A673 (cell line): ENCODE measurements at regions not wholly inside any gene's neighbourhood (a gene's known extent, or its start where the extent isn't known, plus 50 kb on each side); places are given as distances from the start of the nearest gene placed in this dataset.

Experiments used
- BruUV-seq: library from RNA; stranded (reverse); fragments of 400-500 nt; replicated peaks from 2 replicates; lab custom pipeline; 2021; lab: Mats Ljungman, UMichigan
- CTCF ChIA-PET: fragments of 300-600 bp; sonication (Branson Sonifier 250); formaldehyde crosslinking; loops from one replicate; lab custom pipeline; 2022; ENCODE audit warnings: antibody characterized with exemption; lab: Charles Lee
- POLR2A ChIA-PET: fragments of 300-600 bp; sonication (Branson Sonifier 250); formaldehyde crosslinking; loops from one replicate; lab custom pipeline; 2022; ENCODE audit warnings: antibody characterized with exemption; ENCODE audit not compliant: low non-redundant PET; lab: Charles Lee
- DNase-seq: peaks from one replicate; pipeline ENCODE4 v3.0.0-alpha.2; 2015; ENCODE audit warnings: low spot score
- H3K27ac ChIP-seq: fragments of 200-600 bp; sonication (generic); 2 replicates; pipeline ENCODE4 v1.5.1; 2016; ENCODE audit warnings: mixed run types, low read depth, mild to moderate bottlenecking, mixed read lengths, antibody characterized with exemption, low read length; ENCODE audit not compliant: poor library complexity, severe bottlenecking
- H3K27me3 ChIP-seq: fragments of 200-600 bp; sonication (generic); replicated peaks from 2 replicates; pipeline ENCODE4 v1.6.1; 2017; ENCODE audit warnings: mixed run types, low read depth, mild to moderate bottlenecking, mixed read lengths, antibody characterized with exemption, low read length; ENCODE audit not compliant: insufficient read depth, poor library complexity
- H3K36me3 ChIP-seq: fragments of 200-600 bp; sonication (generic); 2 replicates; pipeline ENCODE4 v1.6.1; 2016; ENCODE audit warnings: mixed run types, mild to moderate bottlenecking, mixed read lengths, antibody characterized with exemption, low read length; ENCODE audit not compliant: insufficient read depth, poor library complexity, severe bottlenecking
- H3K4me1 ChIP-seq: fragments of 200-600 bp; sonication (generic); 2 replicates; pipeline ENCODE4 v1.6.1; 2017; ENCODE audit warnings: mixed run types, mild to moderate bottlenecking, mixed read lengths, antibody characterized with exemption, low read length; ENCODE audit not compliant: insufficient read depth, poor library complexity, severe bottlenecking
- H3K4me3 ChIP-seq: fragments of 200-600 bp; sonication (generic); 2 replicates; pipeline ENCODE4 v1.5.1; 2016; ENCODE audit warnings: low read depth, mixed run types, mild to moderate bottlenecking, mixed read lengths, low read length; ENCODE audit not compliant: poor library complexity, severe bottlenecking
- H3K9me3 ChIP-seq: fragments of 200-600 bp; sonication (generic); 2 replicates; pipeline ENCODE4 v1.6.1; 2016; ENCODE audit warnings: mixed run types, low read depth, mild to moderate bottlenecking, mixed read lengths, antibody characterized with exemption, low read length; ENCODE audit not compliant: poor library complexity, severe bottlenecking
- CTCF ChIP-seq: fragments of 300-800, 200-600 bp; sonication (generic); conservative IDR thresholded peaks from 2 replicates; pipeline ENCODE4 v1.5.1; 2017; ENCODE audit warnings: low read depth, mild to moderate bottlenecking, antibody characterized with exemption, low read length, moderate library complexity, mixed read lengths
- EZH2 ChIP-seq: fragments of 200-600 bp; sonication (generic); IDR thresholded peaks from 2 replicates; pipeline ENCODE4 v1.6.1; 2017; ENCODE audit warnings: borderline replicate concordance, low read depth, mild to moderate bottlenecking, mixed read lengths, antibody characterized with exemption, low read length; ENCODE audit not compliant: poor library complexity, severe bottlenecking
- intact Hi-C: fragments of 100-400 bp; cut with micrococcal nuclease; formaldehyde crosslinking; loops from one replicate; pipeline ENCODE4 v1.10.0; 2022; ENCODE audit not compliant: unreplicated experiment

- H3K4me1 ChIP-seq, result no peaks in the 10 kb centered on the region
- intact Hi-C loops, result no loop called here
- ChIA-PET POLR2A (no interaction called here), CTCF (no interaction called here)
- H3K36me3 ChIP-seq, result no peaks in the 10 kb centered on the region
- peaks cover 30% of the 10 kb centered on the region for H3K27me3 ChIP-seq
- H3K4me3 ChIP-seq, result no peak overlapping the region
- H3K9me3 ChIP-seq, result peaks cover 4% of the 10 kb centered on the region
- TF ChIP-seq EZH2 (no peak), CTCF (no peak)
- H3K27ac ChIP-seq, result no peak overlapping the region
- no TSS peak for BruUV-seq
- no peak for DNase-seq
Observed at GRCh38 chr11:119828006-119828405, 99.0 kb upstream of the NECTIN1 start.

- intact Hi-C loops, result no loop called here
- DNase-seq, result no peak
- CTCF ChIA-PET, result no interaction called here
- H3K4me1 ChIP-seq, result no peaks in the 10 kb centered on the region
- peaks cover 38% of the 10 kb centered on the region for H3K27me3 ChIP-seq
- peaks cover 4% of the 10 kb centered on the region for H3K9me3 ChIP-seq
- POLR2A ChIA-PET, result no interaction called here
- H3K36me3 ChIP-seq, result no peaks in the 10 kb centered on the region
- H3K4me3 ChIP-seq, result no peak overlapping the region
- H3K27ac ChIP-seq, result no peak overlapping the region
- no peak for TF ChIP-seq EZH2
- no peak for TF ChIP-seq CTCF
- BruUV-seq, result no TSS peak
Observed at GRCh38 chr11:119827113-119827512, 98.1 kb upstream of the NECTIN1 start.

- no peak for TF ChIP-seq CTCF
- no peak for TF ChIP-seq EZH2
- BruUV-seq, result no TSS peak
- DNase-seq, result no peak
- Histone ChIP-seq H3K27ac (no peak overlapping the region), H3K27me3 (peaks cover 58% of the 10 kb centered on the region), H3K4me3 (no peak overlapping the region), H3K9me3 (peaks cover 4% of the 10 kb centered on the region), H3K36me3 (no peaks in the 10 kb centered on the region), H3K4me1 (no peaks in the 10 kb centered on the region)
- intact Hi-C loops, result no loop called here
- ChIA-PET CTCF (no interaction called here), POLR2A (no interaction called here)
Observed at GRCh38 chr11:119823077-119823476, 94.1 kb upstream of the NECTIN1 start.
